Glutamatergic neuron (in vitro differentiated cells): ENCODE measurements at regions not wholly inside any gene's neighbourhood (a gene's known extent, or its start where the extent isn't known, plus 50 kb on each side); places are given as distances from the start of the nearest gene placed in this dataset.
"Not testable (repeated sequence)": the region's sequence is repeated elsewhere in the genome, so short reads cannot be mapped to it uniquely, and the experiment has no call there.

ENCODE experiments used
- DNase-seq: peaks from one replicate; pipeline ENCODE4 v3.0.0; 2022
- H3K27ac Mint-ChIP-seq: one replicate; pipeline ENCODE4 v1.8.0; 2020; ENCODE audit warnings: mild to moderate bottlenecking, mixed read lengths, inconsistent platforms; ENCODE audit not compliant: unreplicated experiment
- H3K27me3 Mint-ChIP-seq: one replicate; pipeline ENCODE4 v1.8.0; 2020; ENCODE audit warnings: mild to moderate bottlenecking, moderate library complexity, mixed read lengths, inconsistent platforms; ENCODE audit not compliant: unreplicated experiment
- H3K36me3 Mint-ChIP-seq: one replicate; pipeline ENCODE4 v1.8.0; 2020; ENCODE audit warnings: mild to moderate bottlenecking, mixed read lengths, inconsistent platforms; ENCODE audit not compliant: unreplicated experiment
- H3K4me1 Mint-ChIP-seq: one replicate; pipeline ENCODE4 v1.8.0; 2020; ENCODE audit warnings: mild to moderate bottlenecking, low read depth, mixed read lengths, inconsistent platforms; ENCODE audit not compliant: unreplicated experiment
- H3K4me3 Mint-ChIP-seq: one replicate; pipeline ENCODE4 v1.8.0; 2020; ENCODE audit warnings: mild to moderate bottlenecking, mixed read lengths, inconsistent platforms; ENCODE audit not compliant: unreplicated experiment
- H3K9me3 Mint-ChIP-seq: one replicate; pipeline ENCODE4 v1.8.0; 2020; ENCODE audit warnings: mild to moderate bottlenecking, moderate library complexity, mixed read lengths, inconsistent platforms; ENCODE audit not compliant: unreplicated experiment
- CTCF ChIP-seq: fragments of 200-600 bp; sonication (generic); IDR thresholded peaks from one replicate; pipeline ENCODE4 v1.5.0; 2021; ENCODE audit not compliant: partially characterized antibody, unreplicated experiment

GRCh38 chr5:163318707-163319106, 118.7 kb upstream of the CCNG1 start:
- Mint-ChIP-seq H3K27me3 (peaks cover 2% of the 10 kb centered on the region), H3K4me3 (no peak overlapping the region), H3K36me3 (no peaks in the 10 kb centered on the region), H3K27ac (no peak overlapping the region), H3K9me3 (no peaks in the 10 kb centered on the region), H3K4me1 (no peaks in the 10 kb centered on the region)
- DNase-seq = no peak
- TF ChIP-seq CTCF = no peak

GRCh38 chr5:163321511-163321910, 115.9 kb upstream of the CCNG1 start:
- DNase-seq = no peak
- no peaks in the 10 kb centered on the region for H3K9me3 Mint-ChIP-seq
- no peaks in the 10 kb centered on the region for H3K4me1 Mint-ChIP-seq
- H3K4me3 Mint-ChIP-seq = no peak overlapping the region
- peaks cover 2% of the 10 kb centered on the region for H3K27me3 Mint-ChIP-seq
- H3K36me3 Mint-ChIP-seq = no peaks in the 10 kb centered on the region
- H3K27ac Mint-ChIP-seq = no peak overlapping the region
- TF ChIP-seq CTCF = no peak

GRCh38 chr5:163330723-163331668, 106.4 kb upstream of the CCNG1 start:
- Mint-ChIP-seq H3K36me3 (peaks cover 16% of the 10 kb centered on the region), H3K27ac (no peak overlapping the region), H3K27me3 (peaks cover 3% of the 10 kb centered on the region), H3K9me3 (peaks cover 7% of the 10 kb centered on the region), H3K4me3 (no peak overlapping the region), H3K4me1 (no peaks in the 10 kb centered on the region)
- no peak for DNase-seq
- TF ChIP-seq CTCF = no peak

GRCh38 chr5:163336074-163336473, 101.3 kb upstream of the CCNG1 start:
- H3K27ac Mint-ChIP-seq, DNase-seq, H3K4me3 Mint-ChIP-seq, H3K27me3 Mint-ChIP-seq, H3K9me3 Mint-ChIP-seq, H3K4me1 Mint-ChIP-seq: not testable (repeated sequence)
- H3K36me3 Mint-ChIP-seq = peaks cover 16% of the 10 kb centered on the region

- Mint-ChIP-seq H3K4me1 (peaks cover 3% of the 10 kb centered on the region), H3K27ac (no peak overlapping the region), H3K36me3 (peaks cover 11% of the 10 kb centered on the region), H3K27me3 (peaks cover 3% of the 10 kb centered on the region), H3K4me3 (no peak overlapping the region), H3K9me3 (peaks cover 7% of the 10 kb centered on the region)
- no peak for TF ChIP-seq CTCF
- DNase-seq = no peak
These were observed 98.2 kb upstream of the CCNG1 start for GRCh38 chr5:163339148-163339547.

- not testable (repeated sequence) for DNase-seq, H3K36me3 Mint-ChIP-seq, H3K4me1 Mint-ChIP-seq, H3K27ac Mint-ChIP-seq, H3K9me3 Mint-ChIP-seq, H3K4me3 Mint-ChIP-seq, H3K27me3 Mint-ChIP-seq
These were observed 97.0 kb upstream of the CCNG1 start for GRCh38 chr5:163340378-163340777.
